Activated effector memory CD4-positive, alpha-beta T cell treated with Interleukin-2 at 50 U/mL for 16 hours (primary cell): ENCODE measurements at regions not wholly inside any gene's neighbourhood (a gene's known extent, or its start where the extent isn't known, plus 50 kb on each side); places are given as distances from the start of the nearest gene placed in this dataset.

Experiments used
- DNase-seq: peaks from one replicate; pipeline ENCODE4 v3.0.0-alpha.2; 2020

GRCh38 chr19:33948651-33949335 lies 152.1 kb downstream of the KCTD15 start:
- no peak for DNase-seq

- no peak for DNase-seq
These were observed 153.6 kb downstream of the KCTD15 start for GRCh38 chr19:33950091-33950750.

- no peak for DNase-seq
These were observed 156.4 kb downstream of the KCTD15 start for GRCh38 chr19:33953023-33953422.

- no peak for DNase-seq
These were observed 156.9 kb downstream of the KCTD15 start for GRCh38 chr19:33953592-33953991.

- no peak for DNase-seq
These were observed 158.0 kb downstream of the KCTD15 start for GRCh38 chr19:33954686-33955085.

GRCh38 chr19:33956941-33957340 lies 160.3 kb downstream of the KCTD15 start:
- DNase-seq = no peak

- no peak for DNase-seq
These were observed 161.1 kb downstream of the KCTD15 start for GRCh38 chr19:33957804-33958203.

GRCh38 chr19:33960566-33960965 lies 163.9 kb downstream of the KCTD15 start:
- no peak for DNase-seq

- no peak for DNase-seq
These were observed 165.5 kb downstream of the KCTD15 start for GRCh38 chr19:33962161-33962560.

GRCh38 chr19:33963514-33963913 lies 166.8 kb downstream of the KCTD15 start:
- no peak for DNase-seq

- no peak for DNase-seq
These were observed 174.4 kb downstream of the KCTD15 start for GRCh38 chr19:33971073-33971472.

- no peak for DNase-seq
These were observed 181.4 kb downstream of the KCTD15 start for GRCh38 chr19:33977756-33978685.

- no peak for DNase-seq
These were observed 186.0 kb downstream of the KCTD15 start for GRCh38 chr19:33982706-33983105.

- DNase-seq = no peak
These were observed 183.7 kb upstream of the LSM14A start for GRCh38 chr19:33988601-33989000.

GRCh38 chr19:33997690-33998089 lies 174.6 kb upstream of the LSM14A start:
- no peak for DNase-seq

GRCh38 chr19:33998302-33998701 lies 174.0 kb upstream of the LSM14A start:
- DNase-seq = no peak

GRCh38 chr19:33998739-33999345 lies 173.5 kb upstream of the LSM14A start:
- DNase-seq = no peak

- DNase-seq = no peak
These were observed 155.3 kb upstream of the LSM14A start for GRCh38 chr19:34017024-34017423.

GRCh38 chr19:34017601-34018000 lies 154.7 kb upstream of the LSM14A start:
- no peak for DNase-seq

- no peak for DNase-seq
These were observed 153.8 kb upstream of the LSM14A start for GRCh38 chr19:34018546-34018945.

- no peak for DNase-seq
These were observed 148.9 kb upstream of the LSM14A start for GRCh38 chr19:34023381-34023780.

- DNase-seq = no peak
These were observed 138.4 kb upstream of the LSM14A start for GRCh38 chr19:34033880-34034279.

- no peak for DNase-seq
These were observed 137.9 kb upstream of the LSM14A start for GRCh38 chr19:34034318-34034846.
